AG20443 (cell line): ENCODE measurements at regions not wholly inside any gene's neighbourhood (a gene's known extent, or its start where the extent isn't known, plus 50 kb on each side); places are given as distances from the start of the nearest gene placed in this dataset.
"Not testable (repeated sequence)": the region's sequence is repeated elsewhere in the genome, so short reads cannot be mapped to it uniquely, and the experiment has no call there.

Experiments
- DNase-seq: peaks from one replicate; pipeline ENCODE4 v3.0.0; 2012; ENCODE audit warnings: low spot score, mixed read lengths

DNA sequence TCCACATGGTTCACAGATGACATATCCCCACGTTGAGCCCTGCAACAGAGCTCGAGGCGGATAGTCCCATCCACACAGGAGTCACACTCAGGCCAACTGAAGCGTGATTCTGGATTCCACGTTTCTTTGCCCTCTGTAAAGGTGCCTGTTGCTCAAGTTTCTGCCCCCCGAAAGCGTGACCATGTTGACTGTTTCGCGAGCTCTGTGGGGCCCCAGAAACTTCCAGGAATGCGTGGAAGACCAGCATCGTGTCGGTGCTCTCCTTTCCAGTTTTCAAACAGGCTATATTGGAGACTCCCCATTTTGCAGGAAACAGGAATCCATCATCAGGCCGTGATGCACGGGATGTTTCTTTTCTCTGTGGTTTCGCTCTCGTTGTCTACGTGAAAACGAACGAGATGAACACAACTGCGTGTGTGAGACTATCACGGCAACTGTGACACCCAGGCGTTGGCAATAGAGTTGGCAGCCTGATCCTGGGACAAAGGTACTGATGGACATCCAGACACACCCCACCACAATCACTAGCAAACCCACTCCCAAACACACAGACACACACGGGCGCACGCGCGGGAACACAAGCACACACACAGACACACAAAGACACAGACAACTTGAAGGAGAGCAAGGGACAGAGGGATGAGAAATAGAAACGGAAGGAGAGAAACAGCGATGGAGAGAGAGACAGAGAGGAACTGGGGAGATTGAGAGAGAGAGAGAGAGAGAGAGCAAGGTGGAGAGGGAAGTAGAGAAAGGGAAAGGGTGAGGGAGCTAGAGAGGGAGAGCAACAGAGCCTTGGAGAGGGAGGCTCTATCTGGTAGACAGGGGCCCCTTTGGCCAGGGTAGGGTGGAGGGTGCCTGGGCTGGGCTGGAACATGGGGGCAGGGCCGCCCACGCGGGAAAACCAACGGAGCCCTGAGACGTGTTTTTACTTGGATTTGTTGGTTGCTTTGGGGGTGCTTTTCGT lies 1609.3 kb downstream of the SPATA31A7 start:
- not testable (repeated sequence) for DNase-seq

DNA sequence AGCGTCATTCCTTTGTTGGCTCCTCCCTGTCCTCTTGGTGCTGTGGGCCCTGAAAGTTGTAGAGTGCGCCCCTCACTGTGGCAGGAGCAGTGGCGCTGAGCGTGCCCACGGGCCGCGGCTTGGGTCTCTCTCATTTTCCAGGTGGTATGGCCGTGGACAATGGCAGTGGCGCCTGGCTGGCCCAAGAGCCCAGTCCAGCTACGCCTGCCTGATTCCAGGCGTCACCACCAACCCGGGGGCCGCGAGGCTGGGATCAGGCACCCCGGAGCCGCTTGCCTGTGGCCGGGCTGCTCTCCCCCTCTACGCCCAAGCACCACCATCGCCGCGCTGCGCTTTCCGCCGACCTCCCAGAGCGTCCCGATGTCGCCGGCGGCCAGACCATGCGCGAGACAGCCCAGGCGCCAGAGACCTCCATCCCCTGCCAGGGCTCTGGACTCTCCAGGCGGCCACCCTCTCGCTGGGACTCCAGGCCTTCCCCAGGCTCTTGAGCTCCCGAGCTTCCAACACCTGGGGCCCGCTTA lies 1610.1 kb downstream of the SPATA31A7 start:
- DNase-seq, result not testable (repeated sequence)

DNA sequence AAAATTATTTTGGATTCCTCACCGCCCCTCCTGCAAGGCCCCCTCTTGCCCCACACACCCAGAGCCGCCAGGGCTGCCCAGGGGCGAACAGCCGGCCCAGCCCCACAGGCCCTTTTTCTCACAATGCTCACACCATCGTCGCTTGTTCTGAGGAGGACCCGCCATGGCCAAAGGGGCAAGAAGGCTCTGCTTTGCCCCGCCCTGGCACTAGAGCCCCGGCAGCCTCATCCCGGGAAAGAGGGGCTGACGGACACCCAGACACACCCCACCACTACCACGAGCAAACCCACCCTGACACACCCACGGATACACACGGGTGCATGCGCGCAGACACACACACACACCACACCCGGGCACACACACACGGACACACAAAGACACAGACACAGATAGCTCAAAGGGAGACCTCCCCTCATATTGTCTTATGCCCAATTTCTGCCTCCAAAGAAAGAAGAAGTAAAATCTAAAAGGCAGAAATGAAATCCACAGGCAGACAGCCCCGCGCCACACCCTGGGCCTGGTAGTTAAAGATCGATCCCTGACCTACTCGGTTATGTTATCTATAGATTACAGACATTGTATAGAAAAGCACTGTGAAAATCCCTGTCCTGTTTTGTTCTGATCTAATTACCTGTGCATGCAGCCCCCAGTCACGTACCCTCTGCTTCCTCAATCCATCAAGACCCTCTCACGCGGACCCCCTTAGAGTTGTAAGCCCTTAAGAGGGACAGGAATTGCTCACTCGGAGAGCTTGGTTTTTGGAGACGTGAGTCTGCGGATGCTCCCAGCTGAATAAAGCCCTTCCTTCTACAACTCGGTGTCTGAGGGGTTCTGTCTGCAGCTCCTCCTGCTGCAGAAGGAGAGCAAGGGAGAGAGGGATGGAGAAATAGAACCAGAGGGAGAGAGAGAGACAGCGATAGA lies 1610.9 kb downstream of the SPATA31A7 start:
- peak; percentile 2 for DNase-seq

DNA sequence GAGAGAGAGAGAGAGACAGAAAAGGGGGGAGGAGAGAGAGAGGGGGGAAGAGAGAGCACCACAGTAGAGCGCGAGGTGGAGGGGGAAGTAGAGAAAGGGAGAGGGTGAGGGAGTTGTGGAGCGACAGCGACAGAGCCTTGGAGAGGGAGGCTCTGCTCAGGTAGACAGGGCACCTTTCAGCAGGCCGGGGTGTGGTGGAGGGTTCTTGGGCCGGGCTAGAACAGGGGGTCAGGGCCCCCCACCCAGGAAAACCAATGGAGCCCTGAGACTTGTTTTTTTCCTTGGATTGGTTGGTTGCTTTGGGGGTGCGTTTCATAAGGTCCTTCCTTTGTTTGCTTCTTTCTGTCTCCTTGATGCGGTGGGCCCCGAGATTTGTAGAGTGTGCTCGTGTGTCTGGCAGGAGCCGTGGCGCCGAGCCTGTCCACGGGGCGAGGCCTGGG lies 1611.6 kb downstream of the SPATA31A7 start:
- not testable (repeated sequence) for DNase-seq

DNA sequence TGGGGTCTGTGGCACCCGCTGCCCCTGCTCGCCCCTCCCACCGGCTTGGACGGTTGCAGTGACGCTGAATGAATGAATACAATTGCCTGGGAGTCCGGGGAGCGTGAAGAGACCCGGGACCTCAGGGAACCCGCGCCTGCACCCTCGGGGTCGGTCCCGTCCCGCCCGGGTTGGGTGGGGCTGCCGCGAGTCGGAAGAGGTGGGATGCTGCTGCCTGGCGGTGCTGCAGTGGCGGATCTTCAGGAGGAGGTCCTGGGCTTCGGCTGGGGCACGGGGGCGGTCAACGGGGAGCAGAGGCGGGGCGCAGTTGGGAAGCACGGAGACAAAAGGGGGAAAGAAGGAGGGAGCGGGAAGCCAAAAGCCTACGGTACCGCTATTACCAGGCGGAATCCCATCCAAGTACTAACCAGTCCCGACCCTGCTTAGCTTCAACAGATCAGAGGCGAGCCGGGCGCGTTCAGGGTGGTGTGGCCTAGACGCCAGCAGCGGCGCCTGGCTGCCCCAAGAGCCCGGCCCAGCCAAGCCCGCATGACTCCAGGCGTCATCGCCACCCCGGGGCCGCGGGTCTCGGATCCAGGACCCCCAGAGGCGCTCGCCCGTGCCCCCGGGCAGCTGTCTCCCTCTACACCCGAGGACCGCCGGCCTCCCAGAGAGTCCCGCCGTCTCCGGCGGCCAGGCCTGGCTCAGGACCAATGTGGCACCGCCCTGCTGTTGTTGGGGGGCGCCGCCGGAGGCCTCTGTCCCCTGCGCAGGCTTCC lies 1612.3 kb downstream of the SPATA31A7 start:
- DNase-seq, result peak; percentile 96

DNA sequence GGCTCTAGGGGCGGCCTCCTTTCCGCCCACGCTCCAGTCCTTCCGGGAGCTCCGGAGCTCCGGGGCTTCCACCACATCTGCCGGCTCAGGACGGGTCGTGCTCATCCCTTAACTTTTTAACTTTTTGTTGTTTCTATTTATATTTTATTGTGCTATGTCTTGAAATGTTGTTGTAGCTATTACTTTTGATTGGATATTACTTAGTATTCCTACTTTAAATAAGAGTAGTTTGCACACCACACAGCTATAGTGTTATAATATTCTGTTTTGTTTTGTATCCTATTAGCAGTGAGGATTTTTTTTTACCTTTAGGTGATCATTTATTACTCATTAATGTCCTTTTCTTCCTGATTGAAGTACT lies 1612.9 kb downstream of the SPATA31A7 start:
- DNase-seq, result not testable (repeated sequence)

DNA sequence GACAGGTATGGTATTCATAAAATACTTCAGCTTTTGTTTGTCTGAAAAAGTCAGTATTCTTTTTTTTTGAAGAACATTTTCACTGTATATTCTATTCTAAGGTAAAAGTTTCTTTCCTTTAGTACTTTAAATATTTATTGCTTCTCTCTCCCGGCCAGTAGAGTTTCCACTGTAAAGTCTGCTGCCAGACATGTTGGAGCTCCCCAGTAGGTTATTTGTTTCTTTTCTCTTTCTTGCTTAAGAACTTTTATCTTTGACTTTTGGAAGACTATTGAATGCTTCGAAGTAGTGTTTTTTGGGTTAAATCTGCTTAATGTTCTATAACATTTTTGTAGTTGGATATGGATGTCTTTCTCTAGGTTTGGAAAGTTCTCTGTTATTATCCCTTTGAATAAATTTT lies 1613.3 kb downstream of the SPATA31A7 start:
- peak; percentile 1 for DNase-seq

DNA sequence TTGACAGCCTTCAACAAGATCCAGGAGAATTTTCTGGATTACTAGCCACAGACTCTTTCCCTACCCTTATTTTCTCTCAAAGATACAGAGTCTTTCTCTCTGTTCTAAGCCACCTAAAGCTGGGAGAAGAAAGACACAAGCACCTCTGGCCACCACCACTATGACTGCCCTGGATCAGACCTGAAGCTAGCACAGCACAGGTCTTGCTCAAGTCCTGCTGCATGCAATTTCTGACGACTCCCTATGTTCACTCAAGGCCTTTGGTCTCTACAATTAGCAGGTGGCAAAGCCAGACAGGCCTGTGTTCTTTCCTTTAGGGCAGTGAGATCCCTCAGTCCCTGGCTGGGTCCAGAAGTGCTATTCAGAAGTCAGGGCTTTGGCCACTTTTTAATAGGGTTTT lies 1614.5 kb downstream of the SPATA31A7 start:
- DNase-seq, result not testable (repeated sequence)

DNA sequence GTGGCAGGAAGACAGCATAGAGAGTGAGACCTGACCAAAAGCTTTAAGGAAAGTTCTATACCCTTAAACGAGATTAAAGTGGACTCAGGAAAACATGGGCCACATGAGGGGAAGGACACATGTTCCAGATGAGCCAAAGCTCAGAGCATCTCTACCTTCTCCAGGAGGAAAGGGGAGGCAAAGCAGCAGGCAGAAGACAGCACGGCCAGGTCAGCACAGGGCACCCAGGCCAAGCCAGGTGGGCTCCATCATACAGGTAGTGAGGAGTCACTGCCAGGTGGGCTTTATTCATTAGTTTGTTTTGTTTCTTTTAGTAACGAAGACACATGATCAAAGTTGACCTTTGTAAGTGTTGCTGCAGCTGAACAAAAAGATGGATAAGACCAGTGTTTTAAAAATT lies 1617.6 kb downstream of the SPATA31A7 start:
- DNase-seq, result not testable (repeated sequence)

DNA sequence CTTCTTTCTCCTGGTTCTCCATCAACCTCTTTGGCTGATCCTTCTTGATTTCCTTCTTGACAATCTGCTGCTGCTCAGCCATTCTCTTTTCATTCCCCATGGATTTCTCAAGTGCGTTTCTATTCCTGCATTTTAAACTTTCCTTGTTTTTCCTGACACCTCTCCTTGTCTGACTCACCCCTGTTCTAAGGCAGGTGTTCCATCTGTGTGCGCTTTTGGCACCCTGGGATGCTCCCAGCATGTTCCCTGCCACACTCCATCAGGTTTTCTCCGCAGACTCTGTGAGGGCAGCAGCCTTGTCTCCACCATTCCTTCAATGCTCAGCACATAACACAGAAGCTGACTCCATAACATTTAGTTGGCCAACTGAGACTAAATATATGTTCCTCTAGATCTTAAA lies 1618.2 kb downstream of the SPATA31A7 start:
- not testable (repeated sequence) for DNase-seq

DNA sequence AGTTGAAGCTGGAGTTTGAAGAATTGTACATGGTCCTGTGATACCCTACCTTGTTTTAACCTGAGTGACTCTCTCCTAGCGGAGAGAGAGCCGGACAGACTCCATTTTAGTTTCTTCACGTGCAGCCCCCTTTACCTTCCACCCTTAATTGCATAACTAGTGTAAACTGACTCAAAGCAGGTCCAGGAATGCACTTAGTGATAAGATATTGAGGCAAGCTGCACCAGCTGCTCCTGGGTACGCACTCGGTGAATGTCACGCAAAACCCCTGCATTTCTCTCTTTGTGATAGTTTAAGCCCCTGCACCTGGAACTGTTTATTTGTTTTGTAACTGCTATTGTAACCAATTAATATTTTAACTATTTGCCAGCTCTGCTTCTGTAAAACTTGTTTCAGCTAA lies 1620.5 kb downstream of the SPATA31A7 start:
- not testable (repeated sequence) for DNase-seq

DNA sequence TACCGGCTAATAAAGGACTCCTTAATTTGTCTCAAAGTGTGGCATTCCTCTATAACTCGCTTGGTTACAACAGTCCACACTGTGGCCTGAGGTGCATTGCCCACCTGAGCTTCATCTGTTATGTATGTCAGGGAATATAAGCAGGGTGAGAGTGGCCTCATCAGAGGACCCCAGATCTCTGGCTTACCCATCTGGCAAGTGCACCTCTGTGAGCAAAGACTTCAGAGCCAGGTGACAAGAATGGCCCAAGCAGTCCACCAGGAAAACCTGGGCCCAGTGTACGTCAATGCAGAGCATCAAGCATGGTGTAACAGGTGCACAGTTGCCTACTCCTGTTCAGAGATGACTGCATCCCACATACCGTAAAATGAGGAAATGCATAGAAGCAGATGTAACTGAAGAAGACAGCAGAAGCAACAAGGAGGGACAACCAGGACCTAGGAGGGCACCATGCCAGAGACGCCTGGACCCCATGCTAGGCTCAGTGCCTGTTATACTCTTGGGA lies 1621.0 kb downstream of the SPATA31A7 start:
- not testable (repeated sequence) for DNase-seq

DNA sequence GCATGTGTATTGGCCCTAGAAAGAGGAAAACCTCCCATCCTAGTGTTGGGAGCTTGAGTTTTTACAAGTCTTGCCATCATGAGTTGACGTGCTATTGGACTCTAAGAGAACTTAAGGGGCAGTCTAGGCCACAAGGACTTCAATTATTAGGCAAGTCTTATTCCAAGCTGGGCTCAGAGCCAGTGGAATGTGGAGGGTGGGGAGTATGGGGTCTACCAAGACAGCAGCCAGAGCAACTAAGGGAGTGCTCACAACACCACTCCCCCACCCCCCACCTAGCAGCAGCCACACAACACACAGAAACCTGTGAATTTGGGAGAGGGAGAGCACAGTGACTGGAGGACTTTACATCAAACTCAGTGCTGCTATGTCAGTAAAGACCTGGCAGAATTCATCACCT lies 1625.6 kb downstream of the SPATA31A7 start:
- not testable (repeated sequence) for DNase-seq

DNA sequence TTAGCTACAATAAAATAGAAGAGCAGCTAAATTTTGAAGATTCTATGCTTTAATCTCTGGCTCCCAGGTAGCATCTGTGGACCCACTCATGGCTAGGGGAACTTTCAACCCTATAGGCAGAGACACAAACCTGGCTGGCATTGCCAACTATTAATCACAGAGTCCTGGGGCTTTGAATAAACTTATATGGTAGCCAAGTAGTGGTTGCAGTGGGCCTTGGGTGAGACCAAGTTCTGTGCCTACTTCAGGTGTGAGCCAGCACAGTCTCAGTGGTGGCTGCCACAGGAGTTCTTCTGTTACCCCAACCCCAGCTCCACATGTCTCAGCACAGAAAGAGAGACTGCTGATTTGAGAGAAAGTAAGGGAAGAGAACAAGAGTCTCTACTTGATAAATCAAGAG lies 1626.5 kb downstream of the SPATA31A7 start:
- not testable (repeated sequence) for DNase-seq

DNA sequence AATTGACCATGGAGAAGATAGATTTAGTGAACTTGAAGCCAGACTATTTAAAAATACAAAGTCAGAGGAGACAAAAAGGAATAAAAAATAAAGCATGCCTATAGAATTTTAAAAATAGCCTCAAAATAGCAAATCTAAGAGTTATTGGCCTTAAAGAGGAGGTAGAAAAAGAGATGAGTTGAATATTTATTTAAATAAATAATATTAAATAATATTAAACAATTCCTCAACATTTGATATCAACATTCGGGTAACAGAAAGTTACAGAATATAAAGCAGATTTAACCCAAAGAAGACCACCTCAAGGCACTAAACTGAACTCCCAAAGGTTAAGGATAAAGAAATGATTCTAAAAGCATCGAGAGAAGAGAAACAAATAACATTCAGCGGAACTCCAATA lies 1627.4 kb downstream of the SPATA31A7 start:
- DNase-seq, result not testable (repeated sequence)

DNA sequence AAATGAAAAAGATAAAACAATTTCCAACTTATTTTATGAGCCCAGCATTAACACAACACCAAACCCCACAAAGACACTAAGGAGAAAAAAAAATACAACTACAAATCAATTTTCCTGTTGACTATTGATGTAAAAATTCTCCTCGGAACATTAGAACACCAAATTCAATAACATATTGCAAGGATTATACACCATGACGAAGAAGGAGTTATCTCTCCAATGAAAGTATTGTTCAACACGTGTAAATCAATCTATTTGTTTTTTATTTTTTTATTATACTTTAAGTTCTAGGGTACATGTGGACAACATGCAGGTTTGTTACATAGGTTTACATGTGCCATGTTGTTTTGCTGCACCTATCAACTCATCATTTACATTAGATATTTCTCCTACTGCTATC lies 1632.3 kb downstream of the SPATA31A7 start:
- DNase-seq, result not testable (repeated sequence)

DNA sequence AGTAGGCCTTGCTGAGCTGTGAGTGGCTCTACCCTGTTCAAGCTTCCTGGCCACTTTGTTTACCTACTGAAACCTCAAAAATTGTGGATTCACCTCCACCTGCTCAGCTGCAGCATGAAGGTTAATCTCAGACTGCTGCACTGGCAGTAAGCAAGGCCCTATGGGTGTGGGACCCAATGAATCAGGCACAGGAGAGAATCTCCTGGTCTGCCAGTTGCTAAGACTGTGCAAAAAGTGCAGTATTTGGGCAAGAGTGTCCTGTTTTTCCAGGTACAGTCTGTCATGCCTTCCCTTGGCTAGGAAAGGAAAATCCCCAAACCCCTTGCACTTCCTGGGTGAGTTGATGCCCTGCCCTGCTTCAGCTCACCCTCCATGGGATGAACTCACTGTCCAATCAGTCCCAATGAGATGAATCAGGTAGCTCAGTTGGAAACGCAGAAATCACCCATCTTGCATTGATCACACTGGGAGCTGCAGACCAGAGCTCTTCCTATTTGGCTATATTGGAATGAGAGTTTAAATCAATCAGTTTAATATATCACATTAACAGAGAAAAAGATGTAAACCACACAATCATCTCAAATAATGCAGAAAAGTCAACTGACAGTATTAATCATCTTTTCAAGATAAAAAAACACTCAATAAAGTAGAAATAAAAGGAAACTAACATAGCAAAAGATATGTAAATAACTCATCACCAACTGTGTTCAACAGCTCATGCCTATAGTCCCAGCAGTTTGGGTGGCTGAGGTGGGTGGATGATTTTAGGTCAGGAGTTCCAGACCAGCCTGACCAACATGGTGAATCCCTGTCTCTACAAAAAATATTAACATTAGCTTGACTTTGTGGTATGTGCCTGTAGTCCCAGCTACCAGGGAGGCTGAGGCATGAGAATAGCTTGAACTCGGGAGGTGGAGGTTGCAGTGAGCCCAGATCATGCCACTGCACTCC lies 1638.4 kb downstream of the SPATA31A7 start:
- DNase-seq, result not testable (repeated sequence)

DNA sequence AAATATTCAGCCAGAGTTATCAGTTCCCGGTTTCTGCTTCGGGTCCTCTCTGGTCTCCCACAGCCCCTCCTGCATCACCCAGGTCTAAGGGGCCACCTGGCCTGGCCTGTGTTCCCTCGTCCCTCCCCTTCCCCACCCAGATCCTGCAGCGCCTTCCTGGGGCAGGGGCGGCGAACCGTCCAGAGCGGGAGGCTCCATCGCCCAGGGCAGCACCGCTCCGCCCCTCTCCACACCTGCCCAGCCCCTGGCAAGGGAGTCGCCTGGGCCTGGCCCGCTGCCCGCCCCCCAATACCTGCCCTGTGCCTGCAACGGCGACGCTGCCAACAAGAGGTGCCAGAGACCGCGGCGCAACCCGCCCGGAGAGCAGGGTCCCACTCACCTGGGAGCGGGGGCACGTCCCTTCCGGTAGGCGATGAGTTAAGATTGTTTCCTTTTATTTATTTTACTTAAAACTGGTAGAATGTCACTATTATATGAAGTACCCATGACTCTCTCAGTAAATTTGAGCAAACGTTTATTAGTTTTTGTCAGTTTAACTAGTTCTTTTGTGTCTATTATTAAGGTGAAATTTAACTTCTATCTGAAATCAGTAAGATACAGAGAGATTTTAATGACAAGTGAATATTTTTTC lies 1641.1 kb downstream of the SPATA31A7 start:
- DNase-seq, result not testable (repeated sequence)
